ENCODE measurements at regions not wholly inside any gene's neighbourhood (a gene's known extent, or its start where the extent isn't known, plus 50 kb on each side); places are given as distances from the start of the nearest gene placed in this dataset.
"Not testable (repeated sequence)": the region's sequence is repeated elsewhere in the genome, so short reads cannot be mapped to it uniquely, and the experiment has no call there.

GRCh38 chr9:31321686-31322085, 1062.8 kb upstream of the ACO1 start:
- H3K9me3 ChIP-seq = no peaks in the 10 kb centered on the region
- intact Hi-C loops (cut with DNase I; ENCODE audit: low total_unique reads) = no loop called here
- 86 to 94% methylated on average over 3 of the region's 3 CpGs for WGBS, 2 donors
- H3K4me3 ChIP-seq = no peak overlapping the region
- TF ChIP-seq CTCF (IDR thresholded peaks at IDR 0.05) (no peak), POLR2A (IDR thresholded peaks at IDR 0.05) (no peak)
- no peaks in the 10 kb centered on the region for H3K27me3 ChIP-seq
- no peaks in the 10 kb centered on the region for H3K4me1 ChIP-seq
- no peak overlapping the region for H3K27ac ChIP-seq
- no peaks in the 10 kb centered on the region for H3K36me3 ChIP-seq (ENCODE audit: low read depth, missing control alignments)
- no peak for DNase-seq

DNA sequence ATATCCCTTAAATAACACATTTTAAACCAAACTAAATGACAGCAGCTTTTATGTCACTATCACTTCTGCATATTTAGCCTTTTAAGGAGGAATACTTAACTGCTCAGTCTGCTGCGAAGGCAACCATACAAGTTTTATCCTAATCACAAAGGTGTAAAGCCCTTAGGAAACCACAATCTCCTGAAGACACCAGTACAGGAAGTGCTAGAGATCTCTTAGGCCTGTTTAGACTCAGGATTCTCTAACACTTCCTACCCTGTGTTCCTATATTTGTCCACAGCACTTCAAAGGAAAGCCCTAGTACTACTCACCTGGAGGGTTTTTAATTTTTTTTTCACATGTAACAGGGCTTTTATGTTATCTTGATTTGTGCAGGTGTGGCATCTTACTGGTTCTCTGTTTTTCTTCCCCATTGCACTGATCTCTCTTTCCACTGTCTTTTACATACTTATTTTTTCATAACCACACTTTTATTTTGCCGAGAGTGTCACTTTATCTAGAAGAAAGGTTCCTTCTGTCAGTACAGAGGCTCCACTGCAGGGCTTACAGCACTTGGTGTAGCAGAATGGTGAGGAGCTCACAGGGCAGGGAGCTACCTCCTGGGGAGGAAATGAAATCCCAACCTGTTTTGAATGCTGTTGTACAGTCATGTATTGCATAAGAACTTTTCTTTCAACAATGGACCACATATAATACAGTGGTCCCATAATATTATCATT, 1060.6 kb upstream of the ACO1 start:
- H3K27ac ChIP-seq = no peak overlapping the region
- H3K4me1 ChIP-seq = no peaks in the 10 kb centered on the region
- intact Hi-C loops (cut with DNase I; ENCODE audit: low total_unique reads) = no loop called here
- DNase-seq = no peak
- no peak for TF ChIP-seq CTCF (IDR thresholded peaks at IDR 0.05)
- no peak for TF ChIP-seq POLR2A (IDR thresholded peaks at IDR 0.05)
- no peaks in the 10 kb centered on the region for H3K9me3 ChIP-seq
- 81 to 93% methylated on average over 2 of the region's 2 CpGs for WGBS, 2 donors
- H3K27me3 ChIP-seq = no peaks in the 10 kb centered on the region
- H3K4me3 ChIP-seq = no peak overlapping the region
- no peaks in the 10 kb centered on the region for H3K36me3 ChIP-seq (ENCODE audit: low read depth, missing control alignments)

- TF ChIP-seq CTCF (IDR thresholded peaks at IDR 0.05) (no peak), POLR2A (IDR thresholded peaks at IDR 0.05) (no peak)
- no peaks in the 10 kb centered on the region for H3K36me3 ChIP-seq (ENCODE audit: low read depth, missing control alignments)
- H3K27me3 ChIP-seq = no peaks in the 10 kb centered on the region
- H3K4me3 ChIP-seq = no peak overlapping the region
- intact Hi-C loops (cut with DNase I; ENCODE audit: low total_unique reads) = no loop called here
- no peaks in the 10 kb centered on the region for H3K9me3 ChIP-seq
- 98 to 100% methylated on average over 2 to 6 of the region's 6 CpGs for WGBS, 2 donors
- no peak for DNase-seq
- no peak overlapping the region for H3K27ac ChIP-seq
- H3K4me1 ChIP-seq = no peaks in the 10 kb centered on the region
Measured at GRCh38 chr9:31325778-31326177, 1058.7 kb upstream of the ACO1 start.

GRCh38 chr9:31326883-31327282, 1057.6 kb upstream of the ACO1 start:
- DNase-seq; H3K27me3 ChIP-seq; H3K27ac ChIP-seq; H3K36me3 ChIP-seq (ENCODE audit: low read depth, missing control alignments); H3K4me3 ChIP-seq; H3K4me1 ChIP-seq; intact Hi-C loops (cut with DNase I; ENCODE audit: low total_unique reads); H3K9me3 ChIP-seq: not testable (repeated sequence)
- 91 to 93% methylated on average over 12 of the region's 12 CpGs for WGBS, 2 donors

GRCh38 chr9:31334837-31335528, 1049.5 kb upstream of the ACO1 start:
- Histone ChIP-seq H3K4me1 (no peaks in the 10 kb centered on the region), H3K27ac (no peak overlapping the region), H3K9me3 (no peaks in the 10 kb centered on the region), H3K4me3 (no peak overlapping the region), H3K36me3 (ENCODE audit: low read depth, missing control alignments) (no peaks in the 10 kb centered on the region), H3K27me3 (no peaks in the 10 kb centered on the region)
- intact Hi-C loops (cut with DNase I; ENCODE audit: low total_unique reads) = no loop called here
- WGBS, 2 donors = 53 to 94% methylated on average over 3 to 6 of the region's 6 CpGs
- TF ChIP-seq CTCF (IDR thresholded peaks at IDR 0.05) (no peak), POLR2A (IDR thresholded peaks at IDR 0.05) (no peak)
- no peak for DNase-seq

Measured in testis (tissue), 2 donors.